Smooth muscle cell (in vitro differentiated cells): ENCODE measurements at regions not wholly inside any gene's neighbourhood (a gene's known extent, or its start where the extent isn't known, plus 50 kb on each side); places are given as distances from the start of the nearest gene placed in this dataset.

Experiments
- DNase-seq: peaks from one replicate; lab custom pipeline; 2025; ENCODE audit not compliant: unreplicated experiment; lab: John Stamatoyannopoulos, UW
- H2AFZ ChIP-seq: fragments of 200-600 bp; sonication (generic); 2 replicates; pipeline ENCODE4 v1.6.0; 2016; ENCODE audit warnings: antibody characterized with exemption, low read depth, mild to moderate bottlenecking
- H3F3A ChIP-seq: fragments of 200-600 bp; sonication (generic); 2 replicates; pipeline ENCODE4 v1.6.0; 2017; ENCODE audit warnings: antibody characterized with exemption, low read depth
- H3K27ac ChIP-seq: fragments of 200-600 bp; sonication (generic); 2 replicates; pipeline ENCODE4 v1.5.1; 2016; ENCODE audit warnings: low read depth, mild to moderate bottlenecking
- H3K27me3 ChIP-seq: fragments of 200-600 bp; sonication (generic); 2 replicates; pipeline ENCODE4 v1.6.1; 2016; ENCODE audit warnings: low read depth, mild to moderate bottlenecking
- H3K36me3 ChIP-seq: fragments of 200-600 bp; sonication (generic); 2 replicates; pipeline ENCODE4 v1.5.1; 2016; ENCODE audit warnings: low read depth
- H3K4me1 ChIP-seq: fragments of 200-600 bp; sonication (generic); 2 replicates; pipeline ENCODE4 v1.5.1; 2016; ENCODE audit warnings: low read depth
- H3K4me2 ChIP-seq: fragments of 200-600 bp; sonication (generic); 2 replicates; pipeline ENCODE4 v1.6.0; 2016; ENCODE audit warnings: mild to moderate bottlenecking
- H3K4me3 ChIP-seq: fragments of 200-600 bp; sonication (generic); 2 replicates; pipeline ENCODE4 v1.5.1; 2016; ENCODE audit warnings: mild to moderate bottlenecking
- H3K79me2 ChIP-seq: fragments of 200-600 bp; sonication (generic); 2 replicates; pipeline ENCODE4 v1.6.0; 2016; ENCODE audit warnings: low read depth, mild to moderate bottlenecking
- H3K9ac ChIP-seq: fragments of 200-600 bp; sonication (generic); 2 replicates; pipeline ENCODE4 v1.6.0; 2016; ENCODE audit warnings: low read depth
- H3K9me3 ChIP-seq: fragments of 200-600 bp; sonication (generic); replicated peaks from 2 replicates; pipeline ENCODE4 v1.5.1; 2016; ENCODE audit warnings: low read depth
- H4K20me1 ChIP-seq: fragments of 200-600 bp; sonication (generic); 2 replicates; pipeline ENCODE4 v1.6.0; 2016; ENCODE audit warnings: low read depth
- CTCF ChIP-seq: fragments of 200-600 bp; sonication (generic); IDR thresholded peaks from 2 replicates; pipeline ENCODE4 v1.5.1; 2017; ENCODE audit warnings: borderline replicate concordance, mild to moderate bottlenecking, antibody characterized with exemption; ENCODE audit not compliant: insufficient read depth, poor library complexity, severe bottlenecking
- WGBS: methylation state at CpG from one replicate; pipeline ENCODE4 v1.1.7; 2016; ENCODE audit warnings: low lambda C conversion rate; 5-methylcytosine and 5-hydroxymethylcytosine counted together

GRCh38 chrX:63566856-63567255 lies 215.7 kb upstream of the SPIN4 start:
- Histone ChIP-seq H4K20me1 (no peaks in the 10 kb centered on the region), H3K9me3 (peaks cover 17% of the 10 kb centered on the region), H3K4me2 (no peak overlapping the region), H3F3A (no peaks in the 10 kb centered on the region), H3K9ac (no peak overlapping the region), H3K27me3 (no peaks in the 10 kb centered on the region), H3K36me3 (no peaks in the 10 kb centered on the region), H2AFZ (no peak overlapping the region), H3K4me1 (no peaks in the 10 kb centered on the region), H3K4me3 (no peak overlapping the region), H3K27ac (no peak overlapping the region), H3K79me2 (peaks cover 2% of the 10 kb centered on the region)
- DNase-seq, result no peak
- no peak for TF ChIP-seq CTCF

- Histone ChIP-seq H3F3A (no peaks in the 10 kb centered on the region), H3K4me2 (peak overlapping the region; percentile 88), H3K27ac (no peak overlapping the region), H3K4me3 (peak overlapping the region; percentile 64), H3K9ac (peak overlapping the region; percentile 39), H3K4me1 (peaks cover 9% of the 10 kb centered on the region), H3K79me2 (peaks cover 51% of the 10 kb centered on the region), H3K9me3 (peaks cover 11% of the 10 kb centered on the region), H3K36me3 (no peaks in the 10 kb centered on the region), H2AFZ (peak overlapping the region; percentile 90), H3K27me3 (no peaks in the 10 kb centered on the region), H4K20me1 (no peaks in the 10 kb centered on the region)
- 51% methylated on average over 6 of the region's 6 CpGs for WGBS
- no peak for DNase-seq
- no peak for TF ChIP-seq CTCF
Measured at GRCh38 chrX:63561425-63561824, 210.3 kb upstream of the SPIN4 start.

- peak overlapping the region; percentile 88 for H3K4me2 ChIP-seq
- peak overlapping the region; percentile 61 for H3K9ac ChIP-seq
- H3K4me1 ChIP-seq, result peaks cover 9% of the 10 kb centered on the region
- peak overlapping the region; percentile 90 for H2AFZ ChIP-seq
- peaks cover 55% of the 10 kb centered on the region for H3K79me2 ChIP-seq
- H3K4me3 ChIP-seq, result peak overlapping the region; percentile 64
- no peak for TF ChIP-seq CTCF
- peaks cover 4% of the 10 kb centered on the region for H3K9me3 ChIP-seq
- peak; percentile 1 for DNase-seq
- H4K20me1 ChIP-seq, result no peaks in the 10 kb centered on the region
- no peaks in the 10 kb centered on the region for H3K27me3 ChIP-seq
- WGBS, result 29% methylated on average over 20 of the region's 20 CpGs
- no peaks in the 10 kb centered on the region for H3F3A ChIP-seq
- H3K36me3 ChIP-seq, result no peaks in the 10 kb centered on the region
- peak overlapping the region; percentile 31 for H3K27ac ChIP-seq
Measured at GRCh38 chrX:63560601-63561218, 209.6 kb upstream of the SPIN4 start.

- Histone ChIP-seq H3K27me3 (no peaks in the 10 kb centered on the region), H3K9me3 (peaks cover 4% of the 10 kb centered on the region), H2AFZ (no peak overlapping the region), H3K4me1 (no peaks in the 10 kb centered on the region), H3K4me2 (no peak overlapping the region), H3K4me3 (no peak overlapping the region), H3K79me2 (peaks cover 26% of the 10 kb centered on the region), H4K20me1 (no peaks in the 10 kb centered on the region), H3K9ac (no peak overlapping the region), H3K27ac (no peak overlapping the region), H3F3A (no peaks in the 10 kb centered on the region), H3K36me3 (no peaks in the 10 kb centered on the region)
- WGBS, result 83% methylated on average over 3 of the region's 3 CpGs
- TF ChIP-seq CTCF, result no peak
- DNase-seq, result no peak
Measured at GRCh38 chrX:63551856-63552255, 200.7 kb upstream of the SPIN4 start.
